ENCODE measurements at regions not wholly inside any gene's neighbourhood (a gene's known extent, or its start where the extent isn't known, plus 50 kb on each side); places are given as distances from the start of the nearest gene placed in this dataset.

GRCh38 chr12:89895591-89895990 is 187.0 kb upstream of the ATP2B1 start:
- DNase-seq: no peak

GRCh38 chr12:89895101-89895500 is 186.5 kb upstream of the ATP2B1 start:
- DNase-seq: no peak

GRCh38 chr12:89893972-89894706 is 185.5 kb upstream of the ATP2B1 start:
- no peak for DNase-seq

- DNase-seq: no peak
Measured at GRCh38 chr12:89892436-89892835, 183.8 kb upstream of the ATP2B1 start.

GRCh38 chr12:89891933-89892332 is 183.3 kb upstream of the ATP2B1 start:
- DNase-seq: no peak

GRCh38 chr12:89890161-89890560 is 181.5 kb upstream of the ATP2B1 start:
- no peak for DNase-seq

- no peak for DNase-seq
Measured at GRCh38 chr12:89889062-89889461, 180.4 kb upstream of the ATP2B1 start.

GRCh38 chr12:89884952-89885351 is 176.3 kb upstream of the ATP2B1 start:
- no peak for DNase-seq

GRCh38 chr12:89884416-89884898 is 175.8 kb upstream of the ATP2B1 start:
- no peak for DNase-seq

- no peak for DNase-seq
Measured at GRCh38 chr12:89883630-89884389, 175.2 kb upstream of the ATP2B1 start.

- no peak for DNase-seq
Measured at GRCh38 chr12:89882792-89883191, 174.2 kb upstream of the ATP2B1 start.

GRCh38 chr12:89882050-89882449 is 173.4 kb upstream of the ATP2B1 start:
- DNase-seq: no peak

GRCh38 chr12:89880690-89881350 is 172.2 kb upstream of the ATP2B1 start:
- DNase-seq: no peak

- no peak for DNase-seq
Measured at GRCh38 chr12:89879766-89880165, 171.1 kb upstream of the ATP2B1 start.

GRCh38 chr12:89878950-89879349 is 170.3 kb upstream of the ATP2B1 start:
- DNase-seq: no peak

- no peak for DNase-seq
Measured at GRCh38 chr12:89878327-89878726, 169.7 kb upstream of the ATP2B1 start.

GRCh38 chr12:89877671-89878070 is 169.0 kb upstream of the ATP2B1 start:
- DNase-seq: no peak

GRCh38 chr12:89877136-89877535 is 168.5 kb upstream of the ATP2B1 start:
- no peak for DNase-seq

- DNase-seq: no peak
Measured at GRCh38 chr12:89875809-89876208, 167.2 kb upstream of the ATP2B1 start.

- no peak for DNase-seq
Measured at GRCh38 chr12:89875225-89875624, 166.6 kb upstream of the ATP2B1 start.

GRCh38 chr12:89874146-89874545 is 165.5 kb upstream of the ATP2B1 start:
- DNase-seq: no peak

GRCh38 chr12:89873745-89874144 is 165.1 kb upstream of the ATP2B1 start:
- DNase-seq: no peak

GRCh38 chr12:89872922-89873630 is 164.4 kb upstream of the ATP2B1 start:
- no peak for DNase-seq
